ENCODE measurements at regions not wholly inside any gene's neighbourhood (a gene's known extent, or its start where the extent isn't known, plus 50 kb on each side); places are given as distances from the start of the nearest gene placed in this dataset.

DNA sequence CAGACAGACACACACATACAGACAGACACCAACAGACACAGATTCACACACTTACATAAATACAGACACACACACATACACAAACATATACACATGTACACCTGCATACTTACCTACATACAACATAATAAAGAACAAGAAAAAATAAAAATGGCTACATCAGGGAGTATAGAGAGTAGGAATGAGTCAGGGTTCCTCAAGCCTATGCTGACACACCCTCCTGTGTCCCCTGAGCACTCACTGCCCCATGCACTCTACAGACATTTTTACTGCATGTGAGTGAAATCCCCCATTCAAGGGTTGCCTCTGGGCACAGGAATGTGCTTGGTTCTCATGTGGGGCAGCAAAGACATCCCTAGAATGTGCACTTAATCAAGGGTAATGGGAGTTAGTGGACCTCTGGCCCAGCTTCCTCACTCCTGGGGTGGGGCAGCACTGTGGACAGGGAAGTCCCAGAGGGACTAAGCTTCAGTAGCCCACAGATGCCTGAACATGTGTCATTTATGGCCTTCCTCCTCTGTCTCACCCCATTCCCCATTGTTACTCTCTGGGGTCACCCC lies 185.9 kb upstream of the FOXA2 start:
- H3K4me3 ChIP-seq = no peak overlapping the region
- no peak for TF ChIP-seq POLR2AphosphoS5 (IDR thresholded peaks at IDR 0.05)
- no peak for TF ChIP-seq EP300 (IDR thresholded peaks at IDR 0.05)
- no peak for TF ChIP-seq POLR2A (IDR thresholded peaks at IDR 0.05; ENCODE audit: low read depth)
- TF ChIP-seq, protein P1, sequence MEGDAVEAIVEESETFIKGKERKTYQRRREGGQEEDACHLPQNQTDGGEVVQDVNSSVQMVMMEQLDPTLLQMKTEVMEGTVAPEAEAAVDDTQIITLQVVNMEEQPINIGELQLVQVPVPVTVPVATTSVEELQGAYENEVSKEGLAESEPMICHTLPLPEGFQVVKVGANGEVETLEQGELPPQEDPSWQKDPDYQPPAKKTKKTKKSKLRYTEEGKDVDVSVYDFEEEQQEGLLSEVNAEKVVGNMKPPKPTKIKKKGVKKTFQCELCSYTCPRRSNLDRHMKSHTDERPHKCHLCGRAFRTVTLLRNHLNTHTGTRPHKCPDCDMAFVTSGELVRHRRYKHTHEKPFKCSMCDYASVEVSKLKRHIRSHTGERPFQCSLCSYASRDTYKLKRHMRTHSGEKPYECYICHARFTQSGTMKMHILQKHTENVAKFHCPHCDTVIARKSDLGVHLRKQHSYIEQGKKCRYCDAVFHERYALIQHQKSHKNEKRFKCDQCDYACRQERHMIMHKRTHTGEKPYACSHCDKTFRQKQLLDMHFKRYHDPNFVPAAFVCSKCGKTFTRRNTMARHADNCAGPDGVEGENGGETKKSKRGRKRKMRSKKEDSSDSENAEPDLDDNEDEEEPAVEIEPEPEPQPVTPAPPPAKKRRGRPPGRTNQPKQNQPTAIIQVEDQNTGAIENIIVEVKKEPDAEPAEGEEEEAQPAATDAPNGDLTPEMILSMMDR (IDR thresholded peaks at IDR 0.05) = no peak
- intact Hi-C loops (cut with DNase I) = no loop called here
- H3K9me3 ChIP-seq = no peaks in the 10 kb centered on the region
- peaks cover 0 to 28% (median 0%) of the 10 kb centered on the region in 4 donors for H3K27me3 ChIP-seq
- DNase-seq (ENCODE audit: extremely low spot score) = no peak
- H3K36me3 ChIP-seq = no peaks in the 10 kb centered on the region
- no peaks in the 10 kb centered on the region for H3K4me1 ChIP-seq
- H3K27ac ChIP-seq (replicated peaks in 1 of 4) = no peak overlapping the region

DNA sequence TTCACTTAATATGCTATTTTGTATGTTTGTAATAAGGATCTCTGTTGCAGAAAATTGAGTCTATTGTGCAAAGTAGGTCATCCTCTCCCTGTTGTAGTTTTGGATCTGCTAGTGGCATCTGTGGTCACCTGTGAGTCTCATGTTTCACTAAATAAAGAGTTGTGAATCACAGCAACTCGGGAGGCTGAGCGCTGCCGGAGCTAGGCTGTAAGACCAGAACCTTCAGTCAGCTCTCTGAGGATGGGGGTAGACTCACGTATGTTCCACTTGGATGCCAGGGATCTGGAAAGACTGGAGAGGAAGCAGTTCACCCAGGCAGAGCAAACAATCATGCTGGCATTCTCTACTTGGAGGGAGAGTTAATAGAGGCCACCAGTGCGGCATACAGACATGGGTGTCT lies 187.3 kb upstream of the FOXA2 start:
- 82% methylated on average over 5 of the region's 5 CpGs for WGBS
- no peaks in the 10 kb centered on the region for H3K4me1 ChIP-seq
- no peak overlapping the region for H3K4me3 ChIP-seq
- no peak for TF ChIP-seq POLR2A (IDR thresholded peaks at IDR 0.05; ENCODE audit: low read depth)
- no peak for TF ChIP-seq POLR2AphosphoS5 (IDR thresholded peaks at IDR 0.05)
- no peak for TF ChIP-seq EP300 (IDR thresholded peaks at IDR 0.05)
- TF ChIP-seq, protein P1 (IDR thresholded peaks at IDR 0.05) = no peak
- no peaks in the 10 kb centered on the region for H3K36me3 ChIP-seq
- H3K27me3 ChIP-seq = peaks cover 0 to 20% (median 0%) of the 10 kb centered on the region in 4 donors
- peaks cover 0 to 8% (median 0%) of the 10 kb centered on the region in 4 donors for H3K9me3 ChIP-seq
- intact Hi-C loops (cut with DNase I) = no loop called here
- no peak for DNase-seq (ENCODE audit: extremely low spot score)
- no peak overlapping the region for H3K27ac ChIP-seq (replicated peaks in 1 of 4)

DNA sequence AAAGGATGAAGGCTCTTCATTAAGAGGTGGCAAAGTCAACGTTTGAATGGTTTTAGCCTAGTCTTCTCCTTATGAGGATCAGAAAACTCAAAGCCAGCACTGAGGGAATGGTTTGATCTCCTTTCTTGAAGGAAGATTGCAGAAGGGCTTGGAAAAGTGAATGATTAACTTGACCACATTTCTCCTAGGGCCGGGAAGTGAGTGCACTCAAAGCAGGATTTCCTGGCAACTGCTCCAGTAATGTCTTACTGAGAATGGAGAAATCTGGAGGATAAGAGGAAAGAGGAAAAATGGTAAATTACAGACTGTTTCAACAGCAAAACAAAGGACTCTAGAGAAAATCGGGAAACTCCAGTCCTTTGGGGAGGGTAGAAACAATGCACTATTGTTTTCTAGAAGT lies 189.0 kb upstream of the FOXA2 start:
- Histone ChIP-seq H3K4me3 (no peak overlapping the region), H3K27me3 (peaks cover 0 to 6% (median 0%) of the 10 kb centered on the region in 4 donors), H3K27ac (replicated peaks in 1 of 4) (no peak overlapping the region), H3K9me3 (peaks cover 0 to 8% (median 0%) of the 10 kb centered on the region in 4 donors), H3K36me3 (no peaks in the 10 kb centered on the region), H3K4me1 (no peaks in the 10 kb centered on the region)
- DNase-seq (ENCODE audit: extremely low spot score) = no peak
- 60% methylated on average over 3 of the region's 3 CpGs for WGBS
- intact Hi-C loops (cut with DNase I) = no loop called here
- TF ChIP-seq POLR2A (IDR thresholded peaks at IDR 0.05; ENCODE audit: low read depth) (no peak), EP300 (IDR thresholded peaks at IDR 0.05) (no peak), POLR2AphosphoS5 (IDR thresholded peaks at IDR 0.05) (no peak)
- TF ChIP-seq, protein P1 (IDR thresholded peaks at IDR 0.05) = no peak

DNA sequence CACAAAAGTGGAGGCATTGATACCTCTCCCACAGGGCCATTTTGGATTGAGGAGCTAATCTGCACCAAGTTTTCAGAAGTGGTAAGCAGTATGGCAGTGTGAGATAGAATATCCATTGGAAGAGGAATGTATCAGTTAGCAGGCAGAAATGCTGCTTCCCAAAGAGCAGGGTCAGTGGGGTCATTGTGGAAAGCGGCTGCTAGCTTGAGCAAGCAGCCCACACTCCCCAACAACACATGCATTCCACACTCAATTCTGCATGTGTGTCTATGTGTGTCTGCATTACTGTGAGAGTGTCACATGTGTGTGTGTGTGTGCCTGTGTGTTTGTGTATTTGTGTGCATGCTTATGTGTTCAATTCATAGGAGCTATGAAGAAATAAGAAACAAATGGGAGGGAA lies 190.9 kb upstream of the FOXA2 start:
- 70% methylated on average over 1 of the region's 1 CpG for WGBS
- no peak for TF ChIP-seq POLR2AphosphoS5 (IDR thresholded peaks at IDR 0.05)
- no peak overlapping the region for H3K27ac ChIP-seq (replicated peaks in 1 of 4)

DNA sequence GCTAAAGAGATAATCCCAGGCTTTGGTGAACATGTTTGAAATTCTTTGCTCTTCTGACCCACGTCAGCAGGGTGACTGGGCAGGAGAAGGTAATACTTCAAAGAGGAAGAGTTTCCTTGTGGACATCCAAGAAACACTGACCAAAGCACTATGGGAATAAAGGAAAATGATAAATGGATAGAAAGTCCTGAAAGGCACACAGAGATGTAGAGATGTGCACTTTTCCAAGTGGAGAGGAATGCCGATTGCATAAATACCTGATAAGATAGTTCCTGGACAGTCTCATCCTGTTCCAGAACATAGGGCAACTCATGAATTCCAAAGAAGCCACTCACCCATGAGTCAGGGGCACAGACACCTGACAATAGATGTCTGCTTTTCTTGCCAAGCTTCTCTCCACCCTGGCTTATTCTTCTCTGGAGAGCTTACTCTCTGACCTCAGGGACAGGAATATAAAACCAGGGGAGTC lies 191.3 kb upstream of the FOXA2 start:
- intact Hi-C loops (cut with DNase I) = no loop called here
- Histone ChIP-seq H3K27ac (replicated peaks in 1 of 4) (no peak overlapping the region), H3K9me3 (peaks cover 0 to 8% (median 0%) of the 10 kb centered on the region in 4 donors), H3K36me3 (no peaks in the 10 kb centered on the region), H3K4me1 (no peaks in the 10 kb centered on the region), H3K27me3 (no peaks in the 10 kb centered on the region), H3K4me3 (no peak overlapping the region)
- 78% methylated on average over 2 of the region's 2 CpGs for WGBS
- DNase-seq (ENCODE audit: extremely low spot score) = no peak
- no peak for TF ChIP-seq POLR2A (IDR thresholded peaks at IDR 0.05; ENCODE audit: low read depth)

More for the DNA sequence above, 190.9 kb upstream of the FOXA2 start:
- no peaks in the 10 kb centered on the region for H3K36me3 ChIP-seq
- DNase-seq (ENCODE audit: extremely low spot score) = no peak
- H3K4me1 ChIP-seq = no peaks in the 10 kb centered on the region
- intact Hi-C loops (cut with DNase I) = no loop called here
- no peak overlapping the region for H3K4me3 ChIP-seq
- H3K27me3 ChIP-seq = peaks cover 0 to 4% (median 0%) of the 10 kb centered on the region in 4 donors
- peaks cover 0 to 8% (median 0%) of the 10 kb centered on the region in 4 donors for H3K9me3 ChIP-seq

DNA sequence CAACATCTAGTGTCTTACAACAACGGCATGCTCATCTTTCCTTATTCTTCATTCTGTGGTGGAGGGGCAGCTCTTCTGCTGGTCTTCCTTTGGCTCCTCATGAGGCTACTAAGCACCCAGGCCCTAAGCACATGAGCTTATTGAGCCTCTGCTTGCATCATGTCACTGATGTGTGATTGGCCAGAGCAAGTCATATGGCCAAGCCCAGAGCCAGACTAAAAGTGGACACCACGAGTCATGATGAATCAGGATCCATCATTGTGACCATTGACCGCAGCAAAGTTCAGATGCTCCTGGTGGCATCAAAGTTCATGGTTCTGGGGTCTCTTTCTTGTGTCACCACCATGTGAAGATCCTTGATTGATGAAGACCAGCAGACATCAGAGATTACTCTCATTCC lies 192.0 kb upstream of the FOXA2 start:
- 95% methylated on average over 3 of the region's 3 CpGs for WGBS

More for the DNA sequence above, 192.0 kb upstream of the FOXA2 start:
- DNase-seq (ENCODE audit: extremely low spot score) = no peak
- Histone ChIP-seq H3K27ac (replicated peaks in 1 of 4) (no peak overlapping the region), H3K4me1 (no peaks in the 10 kb centered on the region), H3K27me3 (no peaks in the 10 kb centered on the region), H3K9me3 (peaks cover 0 to 8% (median 0%) of the 10 kb centered on the region in 4 donors), H3K36me3 (no peaks in the 10 kb centered on the region), H3K4me3 (no peak overlapping the region)
- TF ChIP-seq POLR2AphosphoS5 (IDR thresholded peaks at IDR 0.05) = no peak
- TF ChIP-seq, protein P1 (IDR thresholded peaks at IDR 0.05) = no peak
- no peak for TF ChIP-seq EP300 (IDR thresholded peaks at IDR 0.05)
- no peak for TF ChIP-seq POLR2A (IDR thresholded peaks at IDR 0.05; ENCODE audit: low read depth)
- intact Hi-C loops (cut with DNase I) = no loop called here
